ENCODE measurements at regions not wholly inside any gene's neighbourhood (a gene's known extent, or its start where the extent isn't known, plus 50 kb on each side); places are given as distances from the start of the nearest gene placed in this dataset.
A peak's percentile ranks its signal among the peaks of the same experiment; 100 is the strongest.

DNA sequence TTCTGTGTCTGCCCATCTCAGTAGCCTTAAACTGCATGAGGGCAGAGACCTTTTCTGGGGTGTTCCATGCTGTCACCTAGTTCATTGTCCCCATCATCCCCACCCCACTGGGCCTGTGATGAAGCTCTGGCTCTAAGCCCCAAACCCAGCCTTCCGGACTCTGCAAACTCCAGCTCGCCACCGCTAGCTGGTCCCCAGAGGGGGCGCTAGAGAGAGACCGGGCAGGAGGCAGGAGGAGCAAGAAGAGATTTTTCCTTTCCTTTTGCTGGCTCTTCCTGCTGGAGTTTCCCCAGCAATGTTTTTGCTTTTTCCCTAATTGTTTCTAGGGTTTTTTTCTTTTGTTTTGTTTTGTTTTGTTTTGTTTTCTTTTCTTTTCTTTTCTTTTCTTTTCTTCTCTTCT lies 234.4 kb downstream of the TEX36 start:
- H3K9me3 ChIP-seq (ENCODE audit: control insufficient read depth in 2 of 2, low read length in 2 of 2) = no peaks in the 10 kb centered on the region
- Mint-ChIP-seq H3K27me3 (no peaks in the 10 kb centered on the region), H3K36me3 (no peaks in the 10 kb centered on the region), H3K27ac (peak overlapping the region in 1 of 3 donors; percentile 32), H3K4me1 (no peaks in the 10 kb centered on the region), H3K4me3 (peak overlapping the region in 1 of 4 donors; percentile 43), H3K9me3 (peaks cover 0 to 3% (median 0%) of the 10 kb centered on the region in 7 donors)
- no peaks in the 10 kb centered on the region for H3K27me3 ChIP-seq (ENCODE audit: control insufficient read depth, insufficient read depth, low read length)
- no peaks in the 10 kb centered on the region for H3K36me3 ChIP-seq (ENCODE audit: control insufficient read depth, insufficient read depth, low read length)
- no peak for ATAC-seq (ENCODE audit: low read depth in 2 of 2)
- DNase-seq = no peak
- no peaks in the 10 kb centered on the region for H3K4me1 ChIP-seq (ENCODE audit: control insufficient read depth, insufficient read depth, low read length, poor library complexity, severe bottlenecking)
- H3K27ac ChIP-seq (ENCODE audit: insufficient read depth, low read length, poor library complexity, severe bottlenecking) = no peak overlapping the region
- no peak overlapping the region for H3K4me3 ChIP-seq (ENCODE audit: low read depth, low read length)

DNA sequence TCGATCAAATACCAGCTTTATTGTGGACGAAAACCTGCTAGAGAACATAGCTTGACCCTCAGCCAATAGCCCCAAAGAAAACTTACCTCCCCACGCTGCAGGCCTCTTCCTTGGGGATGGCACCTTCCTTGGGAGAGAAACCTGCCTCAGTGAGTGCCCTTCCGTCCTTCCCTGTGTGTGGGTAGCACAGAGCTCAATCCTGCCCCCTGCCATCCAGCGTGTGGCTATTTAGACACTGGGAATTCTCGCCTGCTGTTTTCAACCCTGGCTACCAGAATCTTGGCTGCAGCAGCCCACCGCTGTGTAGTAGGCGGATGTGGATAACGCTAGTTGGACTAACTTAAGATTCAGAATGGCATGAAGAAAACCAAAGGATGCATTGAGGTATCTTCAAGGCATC lies 238.2 kb downstream of the TEX36 start:
- peaks cover 0 to 4% (median 2%) of the 10 kb centered on the region in 7 donors for H3K9me3 Mint-ChIP-seq
- Histone ChIP-seq H3K9me3 (ENCODE audit: control insufficient read depth in 2 of 2, low read length in 2 of 2) (no peaks in the 10 kb centered on the region), H3K36me3 (ENCODE audit: control insufficient read depth, insufficient read depth, low read length) (no peaks in the 10 kb centered on the region), H3K27me3 (ENCODE audit: control insufficient read depth, insufficient read depth, low read length) (no peaks in the 10 kb centered on the region), H3K4me1 (ENCODE audit: control insufficient read depth, insufficient read depth, low read length, poor library complexity, severe bottlenecking) (no peaks in the 10 kb centered on the region), H3K27ac (ENCODE audit: insufficient read depth, low read length, poor library complexity, severe bottlenecking) (no peak overlapping the region), H3K4me3 (ENCODE audit: low read depth, low read length) (no peak overlapping the region)
- no peaks in the 10 kb centered on the region for H3K4me1 Mint-ChIP-seq
- DNase-seq (no peak), ATAC-seq (ENCODE audit: low read depth in 2 of 2) (no peak)
- no peak overlapping the region for H3K4me3 Mint-ChIP-seq
- no peaks in the 10 kb centered on the region for H3K27me3 Mint-ChIP-seq
- no peaks in the 10 kb centered on the region for H3K36me3 Mint-ChIP-seq
- no peak overlapping the region for H3K27ac Mint-ChIP-seq

DNA sequence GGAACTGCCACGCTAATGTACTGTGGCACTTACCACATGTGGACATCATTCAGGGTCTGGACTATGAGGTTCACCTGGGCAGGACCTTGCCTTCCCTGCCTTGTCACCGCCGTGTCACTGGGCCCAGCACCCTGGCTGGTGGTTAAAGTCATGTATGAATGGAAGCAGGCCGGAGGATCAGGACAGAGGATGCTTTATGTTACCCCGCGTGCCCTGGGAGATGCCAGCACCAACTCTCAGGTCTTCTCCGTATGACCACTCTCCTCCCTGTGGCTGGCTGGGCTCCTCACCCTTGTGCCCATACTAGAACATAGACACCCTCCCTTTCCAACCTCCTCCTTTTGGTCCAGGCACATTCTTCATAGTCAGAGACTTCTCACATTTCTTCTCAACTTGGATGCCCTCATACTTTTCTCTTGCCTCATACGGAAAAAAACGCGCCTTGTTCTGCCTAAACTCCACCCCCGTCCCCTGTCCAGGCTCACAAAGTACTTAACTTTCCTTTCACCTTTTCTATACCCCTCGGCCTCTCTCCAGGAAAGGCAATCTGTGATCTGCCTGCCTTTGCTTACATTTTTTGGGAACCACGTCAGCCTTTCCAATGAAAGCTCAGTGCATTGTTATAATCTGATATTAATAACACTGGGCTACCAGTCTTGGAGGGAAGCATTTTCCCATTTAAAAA lies 240.0 kb downstream of the TEX36 start:
- no peak overlapping the region for H3K4me3 ChIP-seq (ENCODE audit: low read depth, low read length)
- H3K9me3 ChIP-seq (ENCODE audit: control insufficient read depth in 2 of 2, low read length in 2 of 2) = no peaks in the 10 kb centered on the region
- no peaks in the 10 kb centered on the region for H3K36me3 ChIP-seq (ENCODE audit: control insufficient read depth, insufficient read depth, low read length)
- H3K4me3 Mint-ChIP-seq = no peak overlapping the region
- H3K27me3 Mint-ChIP-seq = no peaks in the 10 kb centered on the region
- no peak for DNase-seq
- no peaks in the 10 kb centered on the region for H3K4me1 Mint-ChIP-seq
- peaks cover 0 to 4% (median 2%) of the 10 kb centered on the region in 7 donors for H3K9me3 Mint-ChIP-seq
- H3K27ac Mint-ChIP-seq = no peak overlapping the region
- H3K36me3 Mint-ChIP-seq = no peaks in the 10 kb centered on the region
- no peaks in the 10 kb centered on the region for H3K27me3 ChIP-seq (ENCODE audit: control insufficient read depth, insufficient read depth, low read length)
- no peak for ATAC-seq (ENCODE audit: low read depth in 2 of 2)
- H3K27ac ChIP-seq (ENCODE audit: insufficient read depth, low read length, poor library complexity, severe bottlenecking) = no peak overlapping the region
- no peaks in the 10 kb centered on the region for H3K4me1 ChIP-seq (ENCODE audit: control insufficient read depth, insufficient read depth, low read length, poor library complexity, severe bottlenecking)

GRCh38 chr10:125441151-125441550 lies 241.8 kb downstream of the TEX36 start:
- Mint-ChIP-seq H3K9me3 (peaks cover 0 to 5% (median 2%) of the 10 kb centered on the region in 7 donors), H3K36me3 (no peaks in the 10 kb centered on the region), H3K4me3 (no peak overlapping the region), H3K27me3 (no peaks in the 10 kb centered on the region), H3K4me1 (no peaks in the 10 kb centered on the region), H3K27ac (no peak overlapping the region)
- DNase-seq (no peak), ATAC-seq (ENCODE audit: low read depth in 2 of 2) (no peak)
- H3K27me3 ChIP-seq (ENCODE audit: control insufficient read depth, insufficient read depth, low read length) = no peaks in the 10 kb centered on the region
- no peak overlapping the region for H3K27ac ChIP-seq (ENCODE audit: insufficient read depth, low read length, poor library complexity, severe bottlenecking)
- no peaks in the 10 kb centered on the region for H3K4me1 ChIP-seq (ENCODE audit: control insufficient read depth, insufficient read depth, low read length, poor library complexity, severe bottlenecking)
- H3K9me3 ChIP-seq (ENCODE audit: control insufficient read depth in 2 of 2, low read length in 2 of 2) = no peaks in the 10 kb centered on the region
- H3K36me3 ChIP-seq (ENCODE audit: control insufficient read depth, insufficient read depth, low read length) = no peaks in the 10 kb centered on the region
- no peak overlapping the region for H3K4me3 ChIP-seq (ENCODE audit: low read depth, low read length)

- Mint-ChIP-seq H3K4me1 (no peaks in the 10 kb centered on the region), H3K27ac (no peak overlapping the region), H3K36me3 (no peaks in the 10 kb centered on the region), H3K4me3 (no peak overlapping the region), H3K27me3 (no peaks in the 10 kb centered on the region), H3K9me3 (peaks cover 1 to 7% (median 4%) of the 10 kb centered on the region in 7 donors)
- H3K36me3 ChIP-seq (ENCODE audit: control insufficient read depth, insufficient read depth, low read length) = no peaks in the 10 kb centered on the region
- no peak overlapping the region for H3K27ac ChIP-seq (ENCODE audit: insufficient read depth, low read length, poor library complexity, severe bottlenecking)
- H3K27me3 ChIP-seq (ENCODE audit: control insufficient read depth, insufficient read depth, low read length) = no peaks in the 10 kb centered on the region
- ATAC-seq (ENCODE audit: low read depth in 2 of 2) (no peak), DNase-seq (no peak)
- no peaks in the 10 kb centered on the region for H3K4me1 ChIP-seq (ENCODE audit: control insufficient read depth, insufficient read depth, low read length, poor library complexity, severe bottlenecking)
- H3K9me3 ChIP-seq (ENCODE audit: control insufficient read depth in 2 of 2, low read length in 2 of 2) = no peaks in the 10 kb centered on the region
- H3K4me3 ChIP-seq (ENCODE audit: low read depth, low read length) = no peak overlapping the region
Observed at GRCh38 chr10:125431149-125431548, 251.8 kb downstream of the TEX36 start.

- Histone ChIP-seq H3K9me3 (ENCODE audit: control insufficient read depth in 2 of 2, low read length in 2 of 2) (no peaks in the 10 kb centered on the region), H3K4me1 (ENCODE audit: control insufficient read depth, insufficient read depth, low read length, poor library complexity, severe bottlenecking) (no peaks in the 10 kb centered on the region), H3K4me3 (ENCODE audit: low read depth, low read length) (no peak overlapping the region), H3K36me3 (ENCODE audit: control insufficient read depth, insufficient read depth, low read length) (no peaks in the 10 kb centered on the region), H3K27me3 (ENCODE audit: control insufficient read depth, insufficient read depth, low read length) (no peaks in the 10 kb centered on the region), H3K27ac (ENCODE audit: insufficient read depth, low read length, poor library complexity, severe bottlenecking) (no peak overlapping the region)
- Mint-ChIP-seq H3K27me3 (no peaks in the 10 kb centered on the region), H3K27ac (no peak overlapping the region), H3K36me3 (no peaks in the 10 kb centered on the region), H3K4me1 (no peaks in the 10 kb centered on the region), H3K9me3 (peaks cover 0 to 4% (median 1%) of the 10 kb centered on the region in 7 donors), H3K4me3 (no peak overlapping the region)
- ATAC-seq (ENCODE audit: low read depth in 2 of 2) (no peak), DNase-seq (no peak)
Observed at GRCh38 chr10:125428054-125428453, 254.9 kb downstream of the TEX36 start.

DNA sequence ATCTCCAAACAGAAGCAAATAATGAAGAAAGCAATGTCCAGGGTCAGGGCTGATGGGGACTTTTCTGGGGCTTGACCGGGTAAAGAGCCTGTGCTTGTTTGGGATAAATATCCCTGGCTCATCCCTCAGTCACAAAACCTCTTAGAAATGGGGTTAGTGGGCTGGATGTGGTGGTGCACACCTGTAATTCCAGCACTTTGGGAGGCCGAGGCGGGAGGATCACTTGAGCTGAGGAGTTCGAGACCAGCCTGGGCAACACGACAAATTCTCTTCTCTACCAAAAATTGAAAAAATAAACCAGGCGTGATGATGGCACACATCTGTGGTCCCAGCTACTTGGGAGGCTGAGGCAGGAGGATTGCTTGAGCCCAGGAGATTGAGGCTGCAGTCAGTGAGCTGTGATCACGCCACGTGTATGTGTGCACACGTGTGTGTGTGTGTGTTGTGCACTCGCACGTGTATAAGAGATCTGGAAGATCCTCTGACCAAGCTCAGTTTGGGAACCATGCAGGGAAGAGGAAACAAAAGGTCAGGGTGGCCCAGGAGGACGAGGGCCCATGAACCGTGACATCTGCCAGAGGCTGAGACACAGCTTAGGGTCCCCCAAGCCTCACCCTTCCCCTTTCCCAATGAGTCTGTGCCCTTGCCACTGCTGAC lies 258.6 kb downstream of the TEX36 start:
- peaks cover 0 to 2% (median 0%) of the 10 kb centered on the region in 7 donors for H3K9me3 Mint-ChIP-seq
- H3K27ac Mint-ChIP-seq = no peak overlapping the region
- ATAC-seq (ENCODE audit: low read depth in 2 of 2) = no peak
- no peak overlapping the region for H3K27ac ChIP-seq (ENCODE audit: insufficient read depth, low read length, poor library complexity, severe bottlenecking)
- DNase-seq = no peak
- H3K9me3 ChIP-seq (ENCODE audit: control insufficient read depth in 2 of 2, low read length in 2 of 2) = no peaks in the 10 kb centered on the region
- H3K4me3 ChIP-seq (ENCODE audit: low read depth, low read length) = no peak overlapping the region
- no peaks in the 10 kb centered on the region for H3K4me1 Mint-ChIP-seq
- no peaks in the 10 kb centered on the region for H3K36me3 Mint-ChIP-seq
- H3K27me3 ChIP-seq (ENCODE audit: control insufficient read depth, insufficient read depth, low read length) = no peaks in the 10 kb centered on the region
- no peak overlapping the region for H3K4me3 Mint-ChIP-seq
- H3K27me3 Mint-ChIP-seq = no peaks in the 10 kb centered on the region
- H3K36me3 ChIP-seq (ENCODE audit: control insufficient read depth, insufficient read depth, low read length) = no peaks in the 10 kb centered on the region
- H3K4me1 ChIP-seq (ENCODE audit: control insufficient read depth, insufficient read depth, low read length, poor library complexity, severe bottlenecking) = no peaks in the 10 kb centered on the region

DNA sequence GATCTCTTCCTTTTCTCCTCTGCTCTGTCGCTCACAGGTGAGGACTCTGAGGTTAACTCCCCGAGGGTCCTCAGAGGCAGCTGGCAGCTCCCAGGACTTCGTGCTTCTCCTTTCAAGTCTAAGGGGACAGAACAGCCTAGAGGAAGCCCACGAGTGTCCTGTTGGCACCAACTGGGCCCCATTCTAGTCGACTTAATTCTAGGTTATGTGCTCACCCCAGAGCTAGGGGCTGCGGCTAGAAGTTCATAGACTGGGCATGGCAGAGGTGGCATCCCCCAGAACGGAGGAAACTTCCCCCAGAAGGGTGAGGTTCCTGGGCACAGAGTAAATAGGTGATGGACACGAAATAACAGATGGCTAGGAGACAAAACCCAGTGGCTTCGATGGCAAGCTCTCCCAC lies 259.4 kb downstream of the TEX36 start:
- no peaks in the 10 kb centered on the region for H3K4me1 ChIP-seq (ENCODE audit: control insufficient read depth, insufficient read depth, low read length, poor library complexity, severe bottlenecking)
- no peaks in the 10 kb centered on the region for H3K27me3 ChIP-seq (ENCODE audit: control insufficient read depth, insufficient read depth, low read length)
- Mint-ChIP-seq H3K4me3 (no peak overlapping the region), H3K4me1 (no peaks in the 10 kb centered on the region), H3K36me3 (no peaks in the 10 kb centered on the region), H3K27me3 (no peaks in the 10 kb centered on the region), H3K27ac (no peak overlapping the region), H3K9me3 (peaks cover 0 to 2% (median 0%) of the 10 kb centered on the region in 7 donors)
- no peak overlapping the region for H3K4me3 ChIP-seq (ENCODE audit: low read depth, low read length)
- no peak overlapping the region for H3K27ac ChIP-seq (ENCODE audit: insufficient read depth, low read length, poor library complexity, severe bottlenecking)
- no peaks in the 10 kb centered on the region for H3K36me3 ChIP-seq (ENCODE audit: control insufficient read depth, insufficient read depth, low read length)
- H3K9me3 ChIP-seq (ENCODE audit: control insufficient read depth in 2 of 2, low read length in 2 of 2) = no peaks in the 10 kb centered on the region
- DNase-seq (no peak), ATAC-seq (ENCODE audit: low read depth in 2 of 2) (no peak)
